Bone marrow (tissue), 2 donors: ENCODE measurements at regions not wholly inside any gene's neighbourhood (a gene's known extent, or its start where the extent isn't known, plus 50 kb on each side); places are given as distances from the start of the nearest gene placed in this dataset.

Source experiments
- DNase-seq, 2 donors: peaks; one replicate each; lab custom pipeline; 2025; lab: John Stamatoyannopoulos, UW

DNA sequence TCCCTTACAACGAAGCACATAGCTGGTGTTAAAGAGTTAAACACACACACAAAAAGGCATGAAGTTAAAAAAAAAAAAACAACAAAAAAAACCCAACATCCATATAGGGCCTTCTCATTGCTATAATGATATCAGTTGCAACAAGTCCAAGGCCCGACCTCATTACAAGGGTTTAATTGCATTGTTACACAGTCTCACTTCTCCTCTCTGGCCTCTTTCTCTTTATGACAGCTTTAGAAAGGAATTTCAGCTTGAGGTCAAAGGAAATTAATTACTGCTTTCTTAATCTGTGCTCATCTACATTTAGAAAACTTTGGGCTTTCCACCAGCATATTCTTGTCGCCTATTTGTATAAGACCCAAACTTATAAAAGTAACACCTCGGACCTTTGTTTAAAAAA is 342.1 kb downstream of the NR2F2 start:
- DNase-seq, result no peak

DNA sequence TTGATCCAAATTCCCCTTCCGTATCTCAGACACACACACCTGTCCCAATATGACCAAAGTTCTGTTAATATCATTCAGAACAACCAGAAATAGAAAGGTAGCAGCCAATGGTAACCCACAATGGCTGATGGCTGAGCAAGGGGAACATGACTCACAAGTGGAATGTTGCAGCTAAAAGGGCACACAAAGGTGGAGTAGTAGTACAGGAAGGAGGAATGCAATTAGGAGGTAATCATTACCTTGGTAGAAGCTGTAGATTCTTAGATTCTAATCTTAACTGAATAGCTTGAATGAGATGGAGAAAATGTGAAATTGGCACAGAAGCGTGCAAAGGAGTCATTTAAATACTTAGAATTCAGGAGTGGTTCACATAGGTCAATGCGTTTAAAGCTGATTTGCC is 347.9 kb downstream of the NR2F2 start:
- DNase-seq, result no peak

DNA sequence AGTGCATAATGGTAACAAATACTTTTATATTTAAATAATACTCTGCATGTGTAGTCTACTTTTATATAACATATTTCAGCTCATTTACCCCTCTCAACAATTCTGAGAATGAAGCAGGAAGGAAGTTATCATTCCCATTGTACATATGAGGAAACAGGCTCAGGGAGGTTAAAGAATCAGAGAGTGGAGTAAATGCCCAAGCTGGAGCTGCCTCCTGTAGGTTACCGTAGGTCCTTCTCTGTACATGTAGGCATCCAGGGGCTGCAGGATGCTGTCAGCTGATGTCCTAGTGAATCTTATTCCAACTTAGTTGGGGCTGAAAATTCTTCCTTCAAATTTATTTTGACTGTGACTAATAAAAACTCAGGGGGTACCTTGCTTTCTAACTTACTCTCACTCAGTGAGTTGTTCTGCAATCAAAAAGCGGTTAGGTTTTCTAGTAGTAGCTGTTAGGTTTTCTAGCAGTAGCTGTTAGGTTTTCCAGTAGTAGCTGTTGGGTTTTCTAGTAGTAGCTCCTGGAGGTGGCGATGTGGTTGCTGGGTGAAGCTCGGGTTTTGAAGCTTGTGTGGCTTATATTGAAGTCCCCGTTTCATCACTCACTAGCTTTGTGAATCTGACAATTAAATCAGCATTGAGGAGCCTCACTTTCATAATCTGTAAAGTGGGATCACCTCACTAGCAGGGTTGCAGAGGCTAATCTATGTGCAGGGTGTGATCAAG is 357.0 kb downstream of the NR2F2 start:
- no peak for DNase-seq

DNA sequence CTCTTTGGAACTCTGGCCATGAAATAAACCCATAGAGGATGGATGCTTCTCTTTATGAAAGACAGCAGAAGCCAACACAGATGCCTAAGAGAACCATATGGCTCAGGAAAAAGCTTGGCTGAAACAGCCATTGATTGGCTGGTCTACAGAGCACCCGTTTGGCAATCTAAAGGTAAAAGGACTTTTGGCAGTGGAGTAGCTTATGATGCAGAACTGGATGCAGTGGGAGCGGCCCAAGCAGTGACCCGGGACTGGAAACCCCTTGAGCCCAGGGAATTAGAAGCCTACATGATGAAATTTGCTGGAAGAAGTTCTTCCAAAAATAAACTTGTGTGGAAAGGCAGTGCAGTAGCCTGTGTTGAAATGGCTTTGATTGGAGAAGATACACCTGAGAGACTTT is 360.2 kb downstream of the NR2F2 start:
- no peak for DNase-seq

DNA sequence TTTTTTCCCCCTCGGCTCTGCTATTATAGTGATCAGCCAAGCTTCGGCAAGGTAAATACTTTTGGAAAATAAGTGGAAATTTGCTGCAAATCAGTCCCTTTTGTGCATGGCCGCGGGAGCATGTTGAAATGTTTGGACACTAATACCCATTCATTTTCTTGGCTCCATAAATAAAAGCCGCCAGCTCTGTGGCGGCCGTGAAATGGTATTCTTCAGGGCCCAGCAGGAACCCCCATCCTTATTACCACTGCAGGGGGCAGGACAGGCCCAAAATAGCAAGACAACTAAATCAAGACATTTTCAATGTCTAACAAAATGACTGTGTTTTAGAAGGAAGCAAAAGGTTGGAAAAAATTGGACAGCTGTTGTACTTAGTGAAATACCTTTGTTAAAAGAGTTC is 362.3 kb downstream of the NR2F2 start:
- DNase-seq, result no peak

DNA sequence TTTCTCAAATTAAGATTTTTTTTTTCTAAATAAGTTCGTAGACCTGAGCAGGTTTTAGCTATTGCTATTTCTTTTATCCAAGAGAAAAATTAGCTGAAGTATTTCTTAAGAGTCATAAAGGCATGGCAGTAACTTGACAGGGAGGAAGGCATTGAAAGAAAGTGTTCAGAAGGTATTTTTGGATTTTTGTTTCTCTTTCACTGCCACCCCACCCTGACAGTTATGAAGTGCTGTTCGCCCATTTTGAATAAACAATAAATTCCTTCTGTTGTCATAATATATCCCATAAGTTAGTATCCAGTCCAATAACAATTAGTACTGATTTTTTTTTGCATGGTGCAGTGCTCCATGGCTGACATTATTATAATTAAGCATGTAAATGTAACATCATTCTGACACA is 363.0 kb downstream of the NR2F2 start:
- DNase-seq, result no peak

DNA sequence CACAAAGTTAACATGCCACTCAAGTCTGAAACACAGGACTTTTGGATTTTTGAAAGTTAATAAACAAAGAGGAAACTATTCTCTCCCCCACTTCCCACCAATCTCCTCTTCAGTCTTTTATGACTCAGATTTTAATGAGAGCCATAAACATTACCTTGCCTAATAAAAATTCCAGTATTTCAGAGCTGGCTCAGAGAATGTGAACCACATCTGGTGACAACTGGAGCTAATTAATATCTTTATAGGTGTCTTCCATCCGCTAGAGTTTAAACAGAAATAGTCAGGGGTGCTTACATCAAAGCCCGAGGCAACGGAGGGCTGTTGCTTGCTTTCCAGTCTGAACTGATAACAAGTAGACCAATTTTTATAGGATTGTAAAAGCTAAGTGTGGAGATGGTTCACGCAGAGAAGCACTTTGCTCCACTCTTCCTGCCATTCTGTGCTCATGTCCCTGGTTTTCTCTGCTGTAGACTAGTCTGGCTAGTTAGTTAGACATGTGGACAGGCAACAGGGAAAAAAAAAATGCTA is 363.6 kb downstream of the NR2F2 start:
- no peak for DNase-seq

DNA sequence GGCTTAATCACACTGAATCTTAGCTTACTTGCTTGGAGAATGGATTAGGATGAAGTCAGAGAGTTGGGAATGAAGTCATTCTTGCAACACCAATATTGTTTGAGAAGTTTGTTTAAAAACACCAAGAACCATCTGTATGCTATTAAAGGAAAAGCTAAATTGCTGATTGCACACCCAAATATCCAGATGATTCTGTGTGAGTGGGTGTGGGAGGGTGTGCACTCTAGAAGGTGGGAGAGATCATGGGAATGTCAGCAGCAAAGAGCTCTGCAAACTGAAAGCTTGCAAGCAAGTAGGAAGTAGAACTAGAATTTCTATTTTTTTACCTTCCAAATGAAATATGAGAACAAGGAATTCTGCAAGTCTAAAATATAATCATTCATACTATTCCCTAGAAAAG is 364.9 kb downstream of the NR2F2 start:
- no peak for DNase-seq

DNA sequence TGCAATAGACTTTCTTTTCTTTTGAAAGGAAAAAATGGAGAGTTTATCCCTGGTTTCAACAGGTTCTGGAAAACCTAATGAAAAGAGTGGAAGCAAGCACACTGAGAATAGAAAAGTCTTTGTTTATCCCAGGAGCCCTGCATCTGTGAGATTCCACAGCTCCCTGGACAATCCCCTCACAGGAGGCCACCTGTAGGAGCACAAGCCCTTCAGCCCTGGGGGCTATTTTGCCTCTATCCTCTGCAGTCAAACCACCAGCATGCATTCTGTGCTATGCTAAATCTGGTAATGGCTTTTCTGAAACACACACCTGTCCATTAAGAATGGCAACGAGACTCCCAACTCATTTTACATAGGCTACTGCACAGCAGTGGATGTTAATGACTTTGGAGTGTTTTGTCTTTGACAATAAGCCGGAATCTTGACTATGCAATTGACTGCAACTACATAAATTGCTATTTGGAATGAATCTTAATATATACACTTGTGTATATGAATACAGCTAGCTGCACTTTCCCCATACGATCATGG is 369.4 kb downstream of the NR2F2 start:
- no peak for DNase-seq

DNA sequence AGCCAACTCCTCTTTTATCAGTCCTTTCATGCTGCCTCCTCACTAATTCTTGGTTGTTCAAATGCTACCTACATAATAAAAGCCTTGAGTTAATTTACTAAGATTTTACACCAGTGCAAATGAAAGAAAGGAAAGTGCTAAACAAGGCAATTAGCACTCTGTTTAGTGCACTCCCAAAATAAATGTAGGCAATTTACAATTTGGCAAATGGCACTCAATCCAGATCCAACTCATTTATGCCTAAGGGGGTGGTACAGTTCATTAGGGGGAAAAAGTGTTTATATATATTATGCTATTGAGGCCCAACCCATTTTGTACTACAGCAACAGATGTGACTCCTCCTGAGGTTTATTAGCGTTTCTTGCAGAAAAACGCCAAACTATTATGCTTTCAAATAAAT is 370.1 kb downstream of the NR2F2 start:
- no peak for DNase-seq

DNA sequence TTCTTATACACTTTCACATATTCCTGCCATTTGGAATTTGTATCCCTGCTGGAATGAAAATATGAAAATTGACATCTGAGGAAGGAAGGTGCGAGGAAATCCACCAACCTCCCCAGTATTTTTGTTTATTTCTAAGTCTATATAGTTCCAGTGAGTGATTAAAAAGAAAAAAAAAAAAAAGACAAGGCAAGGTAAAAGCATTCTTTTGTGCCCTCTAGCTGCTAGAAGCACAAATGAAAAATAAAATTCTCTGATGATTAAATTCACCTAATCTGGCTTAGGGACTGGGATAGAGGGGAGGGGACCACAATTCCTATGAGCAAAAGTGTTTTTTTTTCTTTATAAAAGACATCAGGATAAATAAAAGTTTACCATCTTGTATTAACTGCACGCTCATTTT is 370.9 kb downstream of the NR2F2 start:
- no peak for DNase-seq

DNA sequence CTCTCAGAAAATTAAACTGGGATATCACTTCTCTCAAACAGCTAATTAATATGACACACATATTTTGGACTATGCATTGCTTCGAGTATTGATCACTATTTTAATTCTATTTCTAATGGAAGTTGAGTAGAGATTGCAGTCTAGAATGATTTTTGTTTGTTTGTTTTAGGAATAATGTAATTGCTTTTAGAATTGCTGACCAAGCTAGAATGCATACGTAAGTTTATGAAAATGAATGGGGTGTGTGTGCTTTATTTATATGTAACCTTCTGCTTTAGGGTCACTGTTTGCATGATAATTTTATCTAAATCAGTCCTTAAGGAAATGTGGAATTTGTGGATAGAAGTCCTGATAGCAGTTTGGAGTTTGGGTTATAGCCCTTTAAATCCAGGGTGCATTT is 371.4 kb downstream of the NR2F2 start:
- DNase-seq, result no peak

DNA sequence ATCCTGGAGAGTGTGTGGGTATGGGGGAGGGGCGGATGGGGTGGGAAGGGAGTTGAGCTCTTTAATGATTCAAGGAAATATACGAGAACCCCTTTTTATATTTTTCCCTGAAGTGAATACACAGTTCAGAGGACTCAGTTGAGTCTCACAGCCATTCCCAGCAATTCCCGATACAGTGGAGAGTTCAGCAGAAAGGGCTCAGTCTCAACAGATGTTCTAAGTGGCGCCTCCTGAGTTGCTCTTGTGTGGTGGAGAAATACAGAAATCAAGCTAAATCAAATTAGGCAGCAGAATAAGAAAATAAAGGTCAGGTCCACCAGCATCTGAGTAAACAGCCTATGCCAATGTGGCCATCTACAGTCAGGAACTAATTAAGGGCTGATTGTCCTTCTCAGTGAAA is 372.1 kb downstream of the NR2F2 start:
- no peak for DNase-seq

DNA sequence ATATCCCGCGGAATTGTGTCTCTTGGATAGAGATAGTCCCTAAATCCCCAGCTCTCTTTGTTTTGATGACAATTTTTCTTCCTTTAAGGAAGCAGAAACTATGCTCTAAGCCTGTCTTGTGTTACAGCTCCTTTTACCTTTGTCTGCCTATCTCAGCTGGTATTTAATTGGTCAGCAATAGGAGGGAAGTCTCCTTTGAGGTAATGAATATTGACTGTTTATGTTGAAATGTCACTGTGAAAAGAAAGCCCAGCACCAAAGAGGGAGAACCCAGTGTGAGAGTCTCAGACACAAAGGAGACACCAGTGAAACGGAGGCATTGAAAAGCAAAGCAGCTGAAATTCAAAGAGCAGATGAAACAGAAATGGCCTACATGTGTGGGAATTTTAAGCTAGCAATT is 372.6 kb downstream of the NR2F2 start:
- no peak for DNase-seq

DNA sequence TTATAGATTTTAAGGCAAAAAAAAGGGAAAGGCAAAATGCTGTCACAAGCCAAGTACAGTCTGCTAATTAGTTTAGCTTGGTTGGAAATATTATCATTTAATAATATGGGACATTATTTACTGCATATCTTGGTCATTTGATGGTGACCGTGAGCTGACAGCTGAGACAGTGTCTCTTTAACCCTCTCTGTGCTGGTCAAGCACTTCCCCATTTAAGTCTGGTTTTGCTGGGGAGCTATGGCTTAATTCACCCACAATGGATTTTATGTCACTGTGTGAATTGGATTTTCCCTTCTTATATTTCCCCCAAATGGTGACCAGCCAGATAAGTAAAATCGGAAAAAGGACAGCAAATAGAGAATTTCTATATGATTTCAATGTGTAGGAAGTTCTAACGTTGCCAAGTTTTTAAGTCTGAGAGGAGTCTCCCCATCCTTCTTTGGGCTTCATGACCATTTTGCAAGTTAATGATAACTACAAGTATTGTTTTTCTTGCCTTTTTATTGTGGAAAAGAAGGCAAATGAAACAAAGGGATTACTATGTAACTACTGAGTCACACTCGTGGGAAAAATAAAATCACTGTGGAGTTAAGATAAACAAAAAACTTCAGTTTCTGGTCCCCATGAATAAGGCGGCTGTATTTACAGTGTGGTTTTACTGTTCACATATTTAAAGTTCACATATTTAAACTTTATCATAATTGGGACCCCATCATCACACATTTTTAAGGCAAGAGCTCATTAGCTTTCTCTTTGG is 373.5 kb downstream of the NR2F2 start:
- no peak for DNase-seq

DNA sequence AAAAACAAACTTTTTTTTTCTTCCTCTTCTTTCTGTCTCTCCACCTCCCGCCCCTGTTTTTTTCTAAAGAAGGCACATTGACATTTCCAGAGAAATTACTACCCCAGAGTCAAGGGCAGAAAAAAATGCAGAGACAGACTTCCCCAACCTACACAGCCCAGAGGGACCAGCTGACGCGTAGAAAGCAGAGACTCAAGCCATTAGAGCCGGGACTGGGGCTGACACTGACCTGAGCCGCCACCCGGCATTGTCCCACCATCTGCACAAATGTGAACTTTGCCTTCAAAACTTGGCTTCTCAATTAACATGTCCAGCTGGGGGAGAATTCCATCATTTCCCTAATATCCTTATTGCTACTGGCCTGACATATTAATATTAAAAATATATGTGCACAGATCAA is 385.6 kb downstream of the NR2F2 start:
- no peak for DNase-seq

DNA sequence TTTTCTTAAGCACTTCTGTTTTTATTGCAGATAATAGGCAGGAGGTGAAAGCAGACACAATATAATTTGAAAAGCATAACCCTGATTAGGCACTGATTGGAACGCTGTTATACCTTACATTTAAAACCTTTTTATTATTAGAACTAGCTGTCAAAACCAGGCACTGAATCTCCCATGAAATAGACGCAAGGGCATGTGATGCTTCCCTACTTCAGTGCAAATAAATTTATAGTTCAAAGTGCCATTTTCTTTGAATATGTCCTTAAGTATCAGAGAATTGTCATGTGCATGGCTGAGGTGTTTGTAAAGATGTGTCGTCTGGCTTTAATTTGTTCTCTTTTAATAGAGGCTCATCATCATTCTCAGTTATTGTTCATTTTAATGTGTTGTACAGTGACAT is 386.0 kb downstream of the NR2F2 start:
- DNase-seq, result no peak

DNA sequence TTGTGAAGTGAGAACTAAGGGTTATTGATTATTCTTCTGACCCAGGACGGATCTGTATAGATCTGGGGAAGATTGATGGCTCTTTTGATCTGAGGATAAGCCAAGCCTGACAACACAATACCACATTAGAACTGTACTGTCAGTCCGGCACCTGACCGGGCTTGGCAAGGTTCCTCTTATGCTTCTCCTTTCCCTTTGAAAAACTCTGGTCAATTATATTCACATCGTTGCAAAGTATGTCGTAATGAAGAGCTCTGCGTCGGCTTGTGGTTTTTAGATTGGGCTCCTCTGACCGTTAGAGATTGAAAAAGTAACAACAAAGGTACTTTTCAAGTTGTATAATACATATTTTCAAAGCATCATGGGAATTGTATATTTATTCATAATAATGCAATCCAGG is 389.8 kb downstream of the NR2F2 start:
- no peak for DNase-seq

DNA sequence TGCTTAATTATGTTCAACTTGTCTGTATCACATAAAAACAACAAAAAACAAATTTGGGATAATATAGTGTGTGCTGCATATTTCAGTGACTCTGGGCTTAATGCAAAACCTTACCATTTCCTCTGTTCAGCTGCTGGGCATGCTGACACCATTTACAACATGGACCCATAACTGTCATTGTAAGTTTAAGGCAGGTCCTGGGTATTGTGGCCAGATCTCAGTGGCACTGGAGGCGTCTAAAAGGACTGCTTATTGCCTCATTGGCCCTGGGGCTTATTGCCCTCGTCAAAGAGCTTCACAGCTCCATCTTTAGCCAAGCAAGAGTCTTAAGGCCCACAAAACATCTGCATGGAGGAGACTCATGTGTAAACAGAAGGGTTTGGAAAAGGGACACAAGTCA is 390.2 kb downstream of the NR2F2 start:
- no peak for DNase-seq

DNA sequence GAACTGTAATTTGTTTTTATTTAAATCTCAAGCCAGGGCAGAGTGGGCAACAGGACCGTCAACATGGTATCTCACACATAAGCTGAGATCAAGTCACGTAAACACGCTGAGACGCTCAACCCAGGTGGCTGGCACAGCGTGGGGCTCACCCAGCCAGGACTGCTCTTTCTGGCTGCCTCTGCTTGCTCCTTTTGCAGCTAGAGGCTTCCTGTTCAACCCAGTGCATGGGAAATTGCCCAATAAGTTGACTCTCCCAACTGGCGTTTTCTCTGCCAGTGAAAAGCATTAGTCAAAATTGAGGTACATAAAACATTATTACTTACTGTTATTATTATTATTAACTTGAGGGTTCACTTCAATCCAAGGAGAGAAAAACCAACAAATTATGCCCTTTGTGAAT is 398.1 kb downstream of the NR2F2 start:
- DNase-seq, result no peak

DNA sequence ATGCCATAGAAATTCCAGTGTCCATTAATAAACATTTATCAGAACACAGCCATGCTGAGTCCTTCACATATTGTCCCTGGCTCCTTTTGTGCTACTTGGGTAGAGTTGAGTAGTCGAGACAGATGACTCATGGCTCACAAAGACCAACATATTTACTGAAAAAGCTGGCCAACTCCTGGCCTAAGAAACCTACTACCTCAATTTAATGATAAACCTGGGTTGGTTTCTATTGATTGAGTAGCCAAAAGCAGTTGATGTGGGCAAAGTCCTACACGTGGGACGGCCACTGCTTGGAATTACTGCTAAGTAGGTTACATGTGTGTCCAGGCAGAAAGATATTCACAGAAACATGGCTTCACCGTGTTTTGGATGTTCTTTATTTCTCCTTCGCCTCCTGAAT is 402.2 kb downstream of the NR2F2 start:
- no peak for DNase-seq

DNA sequence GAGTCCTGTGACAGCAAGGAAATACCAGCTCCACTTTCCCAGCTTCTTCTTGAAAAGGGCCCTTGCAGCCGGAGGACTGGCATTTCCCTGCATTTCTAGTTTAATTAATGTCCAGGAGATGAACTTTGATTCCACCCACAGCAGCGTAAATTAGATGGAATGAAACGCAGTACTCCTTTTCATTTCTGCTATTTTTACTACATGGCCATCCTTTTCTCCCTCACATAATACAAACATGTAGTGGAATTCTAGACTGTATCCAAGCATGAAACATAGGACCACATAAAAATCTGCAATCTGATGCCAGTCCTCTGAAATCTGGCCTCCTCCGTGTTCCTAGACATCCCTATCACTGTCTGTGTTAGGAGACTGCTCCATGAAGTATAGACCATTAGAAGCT is 403.2 kb downstream of the NR2F2 start:
- DNase-seq, result no peak

DNA sequence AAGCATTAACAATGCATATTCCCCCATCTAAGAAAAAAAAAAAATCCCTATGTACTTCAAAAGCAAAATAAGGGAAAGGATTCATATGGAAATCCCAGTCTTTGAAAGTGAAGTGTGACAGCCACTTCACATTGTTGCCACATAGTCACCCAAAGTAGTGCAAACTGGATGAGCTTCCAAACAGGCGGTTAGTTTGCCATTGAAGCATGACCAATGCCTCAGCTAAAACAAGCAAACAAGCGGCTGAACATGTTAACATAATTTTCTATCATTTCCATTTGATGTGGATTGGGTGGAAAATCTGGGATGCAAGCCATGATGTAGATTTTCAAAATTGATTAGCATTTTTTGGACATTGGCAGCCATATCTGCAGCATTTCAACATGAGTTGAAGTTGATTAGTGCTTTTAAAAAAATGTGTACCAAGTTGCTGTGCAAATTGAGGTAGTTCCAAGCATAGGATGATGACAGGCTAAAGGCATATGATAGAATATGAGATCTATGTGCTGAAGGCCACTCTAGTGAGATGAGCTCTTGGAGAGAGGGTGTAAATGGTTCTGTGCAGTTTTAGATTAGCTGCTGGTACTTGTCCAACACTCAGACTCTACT is 405.2 kb downstream of the NR2F2 start:
- no peak for DNase-seq
